ENCODE measurements at regions not wholly inside any gene's neighbourhood (a gene's known extent, or its start where the extent isn't known, plus 50 kb on each side); places are given as distances from the start of the nearest gene placed in this dataset.

DNA sequence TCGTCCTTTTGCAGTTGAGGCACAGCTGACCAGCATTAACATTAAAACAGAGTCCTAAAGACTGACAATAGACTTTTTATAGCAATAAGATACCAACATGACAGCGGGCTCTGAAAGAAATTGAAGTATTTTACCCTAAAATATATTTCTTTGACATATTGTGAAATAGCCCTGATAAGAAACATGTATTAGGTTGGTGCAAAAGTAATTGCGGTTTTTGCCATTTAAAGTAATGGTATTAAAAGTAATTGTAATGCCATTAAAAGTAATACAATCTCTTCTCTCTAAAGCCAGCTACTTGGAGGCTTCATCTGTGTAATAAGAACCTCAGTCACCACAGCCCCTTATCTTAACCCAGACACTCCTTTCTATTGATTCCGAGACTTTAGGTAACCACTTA is 394.6 kb downstream of the PREX1 start:
- no peak for DNase-seq

GRCh38 chr20:48432494-48432832 is 395.3 kb downstream of the PREX1 start:
- no peak for DNase-seq

GRCh38 chr20:48431653-48432493 is 395.9 kb downstream of the PREX1 start:
- DNase-seq: no peak

GRCh38 chr20:48426630-48427029 is 401.2 kb downstream of the PREX1 start:
- no peak for DNase-seq

DNA sequence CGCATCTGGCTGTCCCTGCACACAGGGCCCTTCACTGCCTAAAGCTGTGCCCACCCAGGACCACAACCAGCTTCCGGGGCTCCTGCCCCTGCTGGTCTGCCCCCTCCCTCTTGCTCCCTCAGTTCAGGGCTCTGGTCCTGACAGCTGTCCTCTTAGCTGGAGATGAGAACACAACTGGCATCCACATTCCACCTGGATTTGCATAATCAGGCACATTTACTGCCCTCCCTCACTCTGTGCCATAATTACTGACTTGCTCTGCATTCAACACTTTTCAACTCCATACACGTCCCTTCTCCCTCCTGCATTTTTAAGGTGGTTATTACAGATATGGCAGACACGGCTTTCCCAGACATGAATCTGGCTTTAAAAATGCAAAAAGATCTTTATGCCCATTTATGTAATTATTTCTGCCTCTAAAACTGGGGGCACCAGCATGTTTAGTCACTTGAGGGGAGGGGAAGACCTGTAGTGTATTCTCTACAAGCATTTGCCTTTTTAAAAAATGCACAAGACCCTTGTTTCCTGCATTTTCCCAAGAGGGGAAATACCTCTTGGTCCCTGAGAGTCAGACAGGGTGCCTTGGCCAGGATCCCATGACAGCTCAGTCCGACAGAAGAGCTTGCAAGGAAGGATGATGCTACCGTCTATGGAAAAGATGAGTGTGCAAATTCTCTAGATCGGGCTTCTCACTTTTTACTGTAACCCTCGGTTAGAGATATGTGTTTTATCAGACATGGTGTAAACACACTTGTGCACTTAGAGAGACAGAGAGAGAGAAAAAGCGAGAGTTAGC is 401.8 kb downstream of the PREX1 start:
- no peak for DNase-seq

- no peak for DNase-seq
These were observed 402.5 kb downstream of the PREX1 start for GRCh38 chr20:48425321-48425720.

DNA sequence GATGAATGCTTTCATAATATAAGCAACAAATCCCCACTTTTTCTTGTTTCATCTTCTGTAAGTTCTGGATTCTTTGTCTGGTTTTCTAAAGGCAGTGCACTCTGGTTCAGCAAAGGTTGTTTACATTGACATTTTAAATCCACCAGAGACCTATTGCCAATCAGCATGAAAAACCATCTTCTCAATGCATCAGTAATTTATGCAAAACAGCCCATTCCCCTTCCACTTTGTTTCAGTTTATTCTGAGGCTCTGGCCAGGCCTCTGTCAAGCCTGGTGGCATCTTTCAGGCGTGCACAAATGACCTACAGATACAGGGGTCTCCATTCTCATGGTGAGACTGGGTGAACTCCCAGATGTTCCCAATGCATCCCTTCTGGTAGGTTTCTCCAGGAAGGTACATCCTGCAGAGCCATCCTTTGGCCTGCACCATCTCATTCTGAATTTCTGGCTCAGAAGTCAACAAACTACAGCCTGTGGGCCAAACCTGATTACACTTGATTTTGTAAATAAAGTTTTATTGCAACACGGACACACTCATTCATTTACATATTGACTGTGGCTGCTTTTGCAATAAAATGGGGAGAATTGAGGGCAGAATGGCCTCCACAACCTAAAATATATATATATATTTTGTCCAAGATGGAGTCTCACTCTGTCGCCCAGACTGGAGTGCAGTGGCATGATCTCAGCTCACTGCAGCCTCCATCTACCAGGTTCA is 405.4 kb downstream of the PREX1 start:
- DNase-seq: no peak

GRCh38 chr20:48421547-48421946 is 406.3 kb downstream of the PREX1 start:
- DNase-seq: no peak

DNA sequence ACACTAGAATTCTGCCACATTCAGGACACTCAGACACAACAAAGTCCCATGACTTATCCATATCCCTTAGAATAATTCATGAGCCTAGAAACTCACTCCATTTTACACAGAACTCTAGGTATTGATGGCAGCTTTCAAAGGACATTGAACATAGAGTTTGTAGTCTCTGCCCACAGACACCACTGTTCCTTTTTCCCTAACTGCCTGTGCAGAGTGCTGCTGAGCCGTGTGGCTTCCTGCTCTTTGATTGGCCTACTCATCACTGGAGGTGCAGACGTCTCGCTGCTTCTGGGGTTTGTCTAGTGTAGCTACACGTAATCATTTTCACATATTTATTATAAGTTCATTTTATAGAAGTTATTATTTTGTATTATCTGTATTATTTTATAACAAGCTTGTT is 407.6 kb downstream of the PREX1 start:
- DNase-seq: no peak

DNA sequence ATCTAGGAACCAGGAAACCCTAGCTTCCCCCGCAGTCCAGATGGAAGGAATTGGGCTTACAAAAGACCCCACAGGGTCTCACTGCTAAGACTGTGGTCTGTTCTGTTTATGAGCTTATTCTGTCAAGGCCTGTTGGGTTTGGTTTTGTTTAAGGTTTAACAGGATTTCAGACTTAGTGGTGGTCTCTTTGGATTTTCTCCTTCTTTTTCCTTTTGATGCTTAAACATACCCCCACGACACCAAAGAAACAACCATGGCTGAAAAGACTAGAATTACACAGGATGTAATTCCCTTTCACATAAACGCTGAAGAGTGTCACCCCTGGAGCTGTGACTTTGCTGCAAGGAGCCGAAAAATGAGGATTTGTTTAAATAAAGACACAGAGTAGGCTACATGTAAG is 408.6 kb downstream of the PREX1 start:
- DNase-seq: no peak

- DNase-seq: no peak
These were observed 411.8 kb downstream of the PREX1 start for GRCh38 chr20:48416002-48416401.

DNA sequence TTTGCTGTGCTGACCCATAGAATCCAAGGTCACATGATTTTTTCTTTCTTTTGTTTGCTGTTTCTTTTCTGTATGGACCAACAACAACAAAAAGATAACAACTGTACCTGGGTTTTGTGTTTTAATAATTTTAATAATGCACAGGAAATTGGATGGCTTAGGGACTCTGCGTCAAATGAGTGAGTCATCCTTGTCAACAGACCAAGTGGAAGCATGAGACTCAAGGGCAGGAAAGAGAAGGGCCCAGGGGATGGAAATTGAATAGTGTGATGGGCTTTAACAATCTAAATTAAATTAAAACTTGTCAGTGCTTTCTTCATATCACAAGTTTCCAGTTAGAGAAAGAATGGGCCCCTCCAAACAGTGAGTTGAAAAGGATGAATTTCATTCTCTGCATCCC is 413.0 kb downstream of the PREX1 start:
- no peak for DNase-seq

DNA sequence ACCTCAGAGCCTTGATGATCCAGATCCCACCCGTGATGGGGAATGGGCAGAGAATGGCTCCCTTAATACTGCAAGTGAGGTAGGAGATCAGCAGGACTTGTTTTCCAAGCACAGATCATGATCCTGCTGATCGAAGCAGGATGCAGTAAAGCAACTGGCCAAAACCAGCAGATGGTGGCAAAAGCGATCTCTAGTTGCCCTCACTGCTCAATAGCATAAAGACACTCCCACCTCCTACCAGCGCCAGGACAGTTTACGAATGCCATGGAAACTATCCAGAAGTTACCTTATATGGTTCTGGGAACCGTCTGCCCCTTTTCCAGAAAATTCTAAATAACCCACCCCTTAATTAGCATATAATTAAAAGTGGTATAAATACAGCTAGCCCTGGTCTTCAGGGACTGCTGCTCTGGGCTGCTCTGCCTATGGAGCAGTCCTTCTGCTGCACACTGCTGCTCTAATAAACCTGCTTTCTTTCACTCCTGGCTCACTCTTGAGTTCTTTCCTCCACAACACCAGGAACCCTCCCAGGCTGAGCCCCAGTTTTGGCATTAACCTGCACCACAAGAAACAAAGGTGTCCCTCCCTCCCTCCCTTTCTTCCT is 415.8 kb downstream of the PREX1 start:
- DNase-seq: no peak

- DNase-seq: no peak
These were observed 416.6 kb downstream of the PREX1 start for GRCh38 chr20:48411245-48411644.

- DNase-seq: no peak
These were observed 418.7 kb downstream of the PREX1 start for GRCh38 chr20:48409055-48409615.

DNA sequence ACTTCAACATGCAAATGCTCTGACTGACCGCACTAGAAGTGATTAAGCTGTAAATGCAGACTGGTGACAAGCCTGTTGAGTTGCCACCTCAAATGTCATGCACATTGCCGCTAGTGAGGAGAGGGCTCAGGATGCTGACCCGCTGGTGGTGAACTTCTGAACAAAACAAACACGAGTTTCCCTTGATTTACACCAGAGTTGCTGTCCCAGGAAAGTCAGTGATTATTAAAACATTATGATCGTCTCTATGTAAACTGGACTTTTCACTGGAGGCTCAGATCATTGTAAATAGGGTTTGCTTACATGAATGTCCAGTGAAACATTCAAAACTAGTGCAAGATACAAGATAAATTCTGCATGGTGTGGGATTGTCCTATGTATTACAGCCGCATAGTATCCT is 420.1 kb downstream of the PREX1 start:
- DNase-seq: no peak

GRCh38 chr20:48406912-48407340 is 420.9 kb downstream of the PREX1 start:
- DNase-seq: no peak

DNA sequence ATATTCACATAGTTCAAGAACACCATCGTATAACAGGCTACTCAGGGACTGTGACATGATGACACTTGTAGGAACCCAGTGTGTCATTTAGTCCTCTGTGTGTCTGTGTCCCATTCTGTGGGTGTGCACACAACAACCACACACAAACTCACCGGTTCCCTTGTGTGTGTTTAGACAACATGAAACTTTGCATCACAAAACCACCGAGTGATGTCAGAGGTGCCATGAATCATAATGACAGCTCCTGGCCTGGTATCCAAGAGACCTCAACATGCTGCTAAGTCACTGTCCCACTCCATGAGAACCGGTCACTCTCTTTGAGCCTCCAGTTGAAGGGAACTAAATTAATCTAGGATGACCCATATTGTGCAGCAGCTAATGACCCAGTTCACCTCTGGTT is 421.3 kb downstream of the PREX1 start:
- DNase-seq: no peak

GRCh38 chr20:48405909-48406308 is 421.9 kb downstream of the PREX1 start:
- DNase-seq: no peak

DNA sequence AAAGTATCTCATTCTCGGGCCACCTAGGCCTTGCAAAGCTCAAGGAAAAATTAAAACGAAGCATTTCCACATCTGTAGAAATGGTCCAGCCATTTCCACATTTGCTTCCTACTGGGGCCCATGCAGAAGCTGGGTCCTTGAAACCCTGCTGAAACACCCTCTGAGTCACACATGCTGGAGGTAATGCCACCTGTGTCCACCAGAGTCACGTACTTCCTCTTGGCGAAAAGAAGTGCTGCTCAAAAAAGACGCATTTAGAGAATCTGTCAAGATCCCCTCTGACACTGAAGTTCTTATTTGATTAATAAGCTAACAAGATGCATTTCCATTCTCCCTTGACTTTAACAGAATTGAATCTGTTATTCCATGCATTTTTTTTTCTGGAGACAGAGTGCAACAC is 423.2 kb downstream of the PREX1 start:
- DNase-seq: no peak

GRCh38 chr20:48403167-48403761 is 424.5 kb downstream of the PREX1 start:
- no peak for DNase-seq

DNA sequence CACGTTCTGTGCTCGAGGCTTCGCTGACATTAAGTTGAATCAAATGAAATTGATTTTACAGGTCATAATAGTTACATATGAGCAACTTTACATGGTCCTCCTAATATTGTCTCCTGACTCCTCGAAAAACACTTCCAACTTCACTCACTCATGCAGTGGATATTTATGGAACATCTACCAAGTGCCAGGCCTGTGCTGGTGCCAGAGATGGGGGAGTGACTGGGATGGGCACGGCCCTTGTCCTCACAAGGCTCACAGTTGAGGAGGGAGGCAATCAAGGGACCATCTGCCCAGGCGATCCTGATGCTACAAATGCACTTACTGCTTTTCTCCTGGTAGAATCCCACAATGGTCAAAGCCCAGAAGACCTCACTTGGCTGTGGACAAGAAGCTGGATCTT is 426.4 kb downstream of the PREX1 start:
- DNase-seq: no peak

GRCh38 chr20:48400009-48400408 is 427.8 kb downstream of the PREX1 start:
- DNase-seq: no peak
